Osteocyte (in vitro differentiated cells): ENCODE measurements at regions not wholly inside any gene's neighbourhood (a gene's known extent, or its start where the extent isn't known, plus 50 kb on each side); places are given as distances from the start of the nearest gene placed in this dataset.

Experiments
- DNase-seq: peaks from one replicate; pipeline ENCODE4 v3.0.0; 2021; ENCODE audit warnings: mixed read lengths; ENCODE audit not compliant: unreplicated experiment; ENCODE audit errors: extremely low spot score
- H3K27ac Mint-ChIP-seq: one replicate; pipeline ENCODE4 v1.8.0; 2021; ENCODE audit warnings: mild to moderate bottlenecking, mixed read lengths; ENCODE audit not compliant: unreplicated experiment
- H3K27me3 Mint-ChIP-seq: one replicate; pipeline ENCODE4 v1.8.0; 2021; ENCODE audit warnings: mixed read lengths; ENCODE audit not compliant: unreplicated experiment
- H3K36me3 Mint-ChIP-seq: one replicate; pipeline ENCODE4 v1.8.0; 2021; ENCODE audit warnings: mixed read lengths; ENCODE audit not compliant: unreplicated experiment
- H3K4me1 Mint-ChIP-seq: one replicate; pipeline ENCODE4 v1.8.0; 2021; ENCODE audit warnings: mixed read lengths; ENCODE audit not compliant: unreplicated experiment
- H3K4me3 Mint-ChIP-seq: one replicate; pipeline ENCODE4 v1.8.0; 2021; ENCODE audit warnings: mild to moderate bottlenecking, moderate library complexity, mixed read lengths; ENCODE audit not compliant: unreplicated experiment
- H3K9me3 Mint-ChIP-seq: one replicate; pipeline ENCODE4 v1.8.0; 2021; ENCODE audit warnings: mixed read lengths; ENCODE audit not compliant: unreplicated experiment
- CTCF ChIP-seq: fragments of 200-600 bp; sonication (generic); IDR thresholded peaks from 2 replicates; pipeline ENCODE4 v1.5.0; 2021; ENCODE audit warnings: antibody characterized with exemption, mild to moderate bottlenecking, moderate library complexity

- no peak overlapping the region for H3K4me3 Mint-ChIP-seq
Observed at GRCh38 chr5:124365361-124365801, 381.1 kb downstream of the ZNF608 start.

GRCh38 chr5:124355928-124356327 is 390.5 kb downstream of the ZNF608 start:
- Mint-ChIP-seq H3K9me3 (peaks cover 9% of the 10 kb centered on the region), H3K4me3 (no peak overlapping the region), H3K27ac (no peak overlapping the region), H3K27me3 (peaks cover 5% of the 10 kb centered on the region), H3K36me3 (peaks cover 3% of the 10 kb centered on the region), H3K4me1 (no peaks in the 10 kb centered on the region)
- no peak for DNase-seq
- TF ChIP-seq CTCF: no peak

More at GRCh38 chr5:124365361-124365801, 381.1 kb downstream of the ZNF608 start:
- TF ChIP-seq CTCF: no peak
- Mint-ChIP-seq H3K27me3 (peaks cover 6% of the 10 kb centered on the region), H3K36me3 (peaks cover 2% of the 10 kb centered on the region), H3K4me1 (no peaks in the 10 kb centered on the region), H3K9me3 (peaks cover 3% of the 10 kb centered on the region), H3K27ac (no peak overlapping the region)
- DNase-seq: no peak

GRCh38 chr5:124353016-124353415 is 393.4 kb downstream of the ZNF608 start:
- no peaks in the 10 kb centered on the region for H3K4me1 Mint-ChIP-seq
- peaks cover 3% of the 10 kb centered on the region for H3K36me3 Mint-ChIP-seq
- no peak for DNase-seq
- peaks cover 10% of the 10 kb centered on the region for H3K9me3 Mint-ChIP-seq
- H3K27me3 Mint-ChIP-seq: peaks cover 4% of the 10 kb centered on the region
- H3K27ac Mint-ChIP-seq: no peak overlapping the region
- TF ChIP-seq CTCF: no peak
- H3K4me3 Mint-ChIP-seq: no peak overlapping the region

- H3K27ac Mint-ChIP-seq: no peak overlapping the region
- peaks cover 3% of the 10 kb centered on the region for H3K36me3 Mint-ChIP-seq
- no peak overlapping the region for H3K4me3 Mint-ChIP-seq
- no peak for DNase-seq
- H3K27me3 Mint-ChIP-seq: peaks cover 4% of the 10 kb centered on the region
- H3K9me3 Mint-ChIP-seq: peaks cover 10% of the 10 kb centered on the region
- TF ChIP-seq CTCF: no peak
- H3K4me1 Mint-ChIP-seq: no peaks in the 10 kb centered on the region
Observed at GRCh38 chr5:124352312-124352711, 394.1 kb downstream of the ZNF608 start.

GRCh38 chr5:124349931-124350330 is 396.5 kb downstream of the ZNF608 start:
- Mint-ChIP-seq H3K9me3 (peaks cover 10% of the 10 kb centered on the region), H3K27ac (no peak overlapping the region), H3K4me1 (no peaks in the 10 kb centered on the region), H3K36me3 (peaks cover 3% of the 10 kb centered on the region), H3K4me3 (no peak overlapping the region), H3K27me3 (peaks cover 4% of the 10 kb centered on the region)
- no peak for TF ChIP-seq CTCF
- DNase-seq: no peak
